OCI-LY1 (cell line): ENCODE measurements at regions not wholly inside any gene's neighbourhood (a gene's known extent, or its start where the extent isn't known, plus 50 kb on each side); places are given as distances from the start of the nearest gene placed in this dataset.

Source experiments
- CTCF ChIP-seq: fragments of 200-600 bp; sonication (generic), shearing (Covaris generic); IDR thresholded peaks from 2 replicates; pipeline ENCODE4 v1.5.1; 2017; ENCODE audit warnings: mild to moderate bottlenecking, antibody characterized with exemption, low read length, moderate library complexity, mixed read lengths
- EZH2 ChIP-seq: fragments of 200-600 bp; sonication (generic), shearing (Covaris generic); IDR thresholded peaks from 2 replicates; pipeline ENCODE4 v1.8.0; 2017; ENCODE audit warnings: borderline replicate concordance, mixed run types, mild to moderate bottlenecking, antibody characterized with exemption, low read length, moderate library complexity, mixed read lengths

DNA sequence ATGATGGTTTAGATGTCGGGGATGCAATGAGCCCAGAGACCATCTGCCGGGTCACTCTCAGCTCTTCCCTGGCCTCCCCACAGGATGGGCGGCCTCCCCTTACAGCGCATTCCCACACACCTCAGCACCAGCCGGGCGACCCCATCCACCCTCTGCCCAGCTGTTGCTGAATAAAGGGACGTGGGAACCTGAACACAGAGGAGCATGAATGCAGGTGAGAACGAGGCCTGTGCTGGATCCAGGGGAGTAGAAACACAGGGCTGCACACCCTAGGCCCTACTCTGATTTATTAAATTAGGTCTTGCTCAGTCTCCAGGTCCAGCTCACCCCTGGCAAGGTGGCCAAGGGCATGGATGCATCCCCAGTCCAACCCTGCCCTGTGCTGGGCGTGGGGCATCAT is 180.5 kb downstream of the CTTN start:
- TF ChIP-seq CTCF (no peak), EZH2 (no peak)
